OCI-LY3 (cell line): ENCODE measurements at regions not wholly inside any gene's neighbourhood (a gene's known extent, or its start where the extent isn't known, plus 50 kb on each side); places are given as distances from the start of the nearest gene placed in this dataset.

Experiments used
- H2AFZ ChIP-seq: fragments of 200-600, 300-600 bp; shearing (Covaris generic); 2 replicates; pipeline ENCODE4 v1.6.0; 2014; ENCODE audit warnings: antibody characterized with exemption, low read depth, low read length
- H3K27ac ChIP-seq: fragments of 200-600, 300-600 bp; sonication (generic); 2 replicates; pipeline ENCODE4 v1.5.1; 2014; ENCODE audit warnings: mild to moderate bottlenecking, low read length, moderate library complexity, mixed read lengths
- H3K27me3 ChIP-seq: fragments of 200-600, 300-600 bp; sonication (generic); 2 replicates; pipeline ENCODE4 v1.6.1; 2014; ENCODE audit warnings: low read depth, low read length, mixed read lengths
- H3K36me3 ChIP-seq: fragments of 200-600, 300-600 bp; sonication (generic); replicated peaks from 2 replicates; pipeline ENCODE3; 2014; ENCODE audit warnings: low read depth, low read length, mixed read lengths
- H3K4me1 ChIP-seq: fragments of 300-600, 200-600 bp; sonication (generic); 2 replicates; pipeline ENCODE4 v1.6.1; 2014; ENCODE audit warnings: low read length, mixed read lengths
- H3K4me2 ChIP-seq: fragments of 200-600, 300-600 bp; sonication (generic); 2 replicates; pipeline ENCODE4 v1.6.1; 2014; ENCODE audit warnings: low read length, mixed read lengths
- H3K4me3 ChIP-seq: fragments of 300-600, 200-600 bp; sonication (generic); 2 replicates; pipeline ENCODE4 v1.5.1; 2014; ENCODE audit warnings: antibody characterized with exemption, mild to moderate bottlenecking, low read length, moderate library complexity
- H3K79me2 ChIP-seq: fragments of 300-600, 200-600 bp; shearing (Covaris generic); 2 replicates; pipeline ENCODE4 v1.6.1; 2014; ENCODE audit warnings: mild to moderate bottlenecking, low read length, mixed read lengths
- H3K9ac ChIP-seq: fragments of 300-600, 200-600 bp; shearing (Covaris generic); 2 replicates; pipeline ENCODE4 v1.6.0; 2014; ENCODE audit warnings: mild to moderate bottlenecking, low read length, moderate library complexity
- H3K9me3 ChIP-seq: fragments of 200-600, 300-600 bp; shearing (Covaris generic); 2 replicates; pipeline ENCODE4 v1.6.1; 2014; ENCODE audit warnings: low read length, mixed read lengths; ENCODE audit not compliant: insufficient read depth
- H4K20me1 ChIP-seq: fragments of 200-600, 300-600 bp; sonication (generic); 2 replicates; pipeline ENCODE4 v1.6.1; 2016; ENCODE audit warnings: low read length, mixed read lengths; ENCODE audit not compliant: insufficient read depth
- CTCF ChIP-seq: fragments of 200-600, 300-600 bp; sonication (generic); IDR thresholded peaks from 2 replicates; pipeline ENCODE4 v1.5.1; 2014; ENCODE audit warnings: antibody characterized with exemption, low read length, low read depth
- EZH2phosphoT487 ChIP-seq: fragments of 200-600 bp; shearing (Covaris generic); IDR thresholded peaks from 2 replicates; pipeline ENCODE4 v1.6.1; 2018; ENCODE audit warnings: antibody characterized with exemption, mixed run types, low read depth

- Histone ChIP-seq H3K27me3 (no peaks in the 10 kb centered on the region), H3K27ac (no peak overlapping the region), H3K9ac (no peak overlapping the region), H2AFZ (no peak overlapping the region), H3K9me3 (no peaks in the 10 kb centered on the region), H3K4me3 (no peak overlapping the region), H3K79me2 (no peaks in the 10 kb centered on the region), H3K4me1 (no peaks in the 10 kb centered on the region), H3K36me3 (no peaks in the 10 kb centered on the region), H3K4me2 (no peak overlapping the region), H4K20me1 (no peaks in the 10 kb centered on the region)
- TF ChIP-seq EZH2phosphoT487 (no peak), CTCF (no peak)
These were observed 426.5 kb downstream of the RPS24 start for GRCh38 chr10:78460204-78460603.

GRCh38 chr10:78461333-78461732 is 427.7 kb downstream of the RPS24 start:
- H3K4me3 ChIP-seq = no peak overlapping the region
- H3K9ac ChIP-seq = no peak overlapping the region
- TF ChIP-seq CTCF (no peak), EZH2phosphoT487 (no peak)
- H3K4me1 ChIP-seq = no peaks in the 10 kb centered on the region
- no peak overlapping the region for H2AFZ ChIP-seq
- no peaks in the 10 kb centered on the region for H3K27me3 ChIP-seq
- H4K20me1 ChIP-seq = no peaks in the 10 kb centered on the region
- H3K4me2 ChIP-seq = no peak overlapping the region
- no peaks in the 10 kb centered on the region for H3K9me3 ChIP-seq
- no peaks in the 10 kb centered on the region for H3K79me2 ChIP-seq
- H3K27ac ChIP-seq = no peak overlapping the region
- H3K36me3 ChIP-seq = no peaks in the 10 kb centered on the region

- no peak overlapping the region for H3K27ac ChIP-seq
- no peaks in the 10 kb centered on the region for H4K20me1 ChIP-seq
- H3K27me3 ChIP-seq = no peaks in the 10 kb centered on the region
- H2AFZ ChIP-seq = no peak overlapping the region
- no peaks in the 10 kb centered on the region for H3K36me3 ChIP-seq
- no peak for TF ChIP-seq EZH2phosphoT487
- no peak for TF ChIP-seq CTCF
- H3K4me3 ChIP-seq = no peak overlapping the region
- H3K9me3 ChIP-seq = no peaks in the 10 kb centered on the region
- H3K79me2 ChIP-seq = no peaks in the 10 kb centered on the region
- H3K4me1 ChIP-seq = no peaks in the 10 kb centered on the region
- no peak overlapping the region for H3K9ac ChIP-seq
- H3K4me2 ChIP-seq = no peak overlapping the region
These were observed 428.5 kb downstream of the RPS24 start for GRCh38 chr10:78462176-78462575.

GRCh38 chr10:78462726-78463228 is 429.1 kb downstream of the RPS24 start:
- Histone ChIP-seq H3K27me3 (no peaks in the 10 kb centered on the region), H3K4me2 (no peak overlapping the region), H3K4me3 (no peak overlapping the region), H2AFZ (no peak overlapping the region), H3K9me3 (no peaks in the 10 kb centered on the region), H4K20me1 (no peaks in the 10 kb centered on the region), H3K9ac (no peak overlapping the region), H3K36me3 (no peaks in the 10 kb centered on the region), H3K4me1 (no peaks in the 10 kb centered on the region), H3K27ac (no peak overlapping the region), H3K79me2 (no peaks in the 10 kb centered on the region)
- TF ChIP-seq EZH2phosphoT487 (no peak), CTCF (no peak)
